H9 (cell line): ENCODE measurements at regions not wholly inside any gene's neighbourhood (a gene's known extent, or its start where the extent isn't known, plus 50 kb on each side); places are given as distances from the start of the nearest gene placed in this dataset.

Source experiments
- DNase-seq: peaks from one replicate; pipeline ENCODE4 v3.0.0-alpha.2; 2017
- H2AFZ ChIP-seq: one replicate; pipeline ENCODE4 v1.6.1; 2013; ENCODE audit warnings: mild to moderate bottlenecking, low read length, control low read depth, moderate library complexity
- H2AK5ac ChIP-seq: 2 replicates; pipeline ENCODE4 v1.6.1; 2013; ENCODE audit warnings: low read length, control low read depth, mixed read lengths; ENCODE audit not compliant: insufficient read length
- H2BK120ac ChIP-seq: one replicate; pipeline ENCODE4 v1.6.1; 2013; ENCODE audit warnings: low read depth, mild to moderate bottlenecking, low read length, control low read depth, inconsistent platforms; ENCODE audit not compliant: poor library complexity, severe bottlenecking
- H2BK12ac ChIP-seq: 2 replicates; pipeline ENCODE4 v1.6.1; 2013; ENCODE audit warnings: low read length, control low read depth, mixed read lengths, low read depth; ENCODE audit not compliant: insufficient read length
- H2BK15ac ChIP-seq: 2 replicates; pipeline ENCODE4 v1.6.1; 2013; ENCODE audit warnings: low read depth, low read length, control low read depth
- H2BK20ac ChIP-seq: one replicate; pipeline ENCODE4 v1.6.1; 2013; ENCODE audit warnings: low read depth, mild to moderate bottlenecking, low read length, control low read depth, inconsistent platforms; ENCODE audit not compliant: poor library complexity, severe bottlenecking
- H2BK5ac ChIP-seq: 2 replicates; pipeline ENCODE4 v1.6.1; 2013; ENCODE audit warnings: low read length, control low read depth, mixed read lengths; ENCODE audit not compliant: insufficient read length
- H3K14ac ChIP-seq: 2 replicates; pipeline ENCODE4 v1.6.1; 2013; ENCODE audit warnings: low read length, control low read depth; ENCODE audit not compliant: insufficient read depth
- H3K18ac ChIP-seq: 2 replicates; pipeline ENCODE4 v1.6.1; 2013; ENCODE audit warnings: low read depth, mild to moderate bottlenecking, mixed read lengths, low read length, control low read depth; ENCODE audit not compliant: insufficient read length
- H3K23ac ChIP-seq: 2 replicates; pipeline ENCODE4 v1.6.1; 2013; ENCODE audit warnings: low read length, control low read depth, mixed read lengths, low read depth; ENCODE audit not compliant: insufficient read length
- H3K23me2 ChIP-seq: 2 replicates; pipeline ENCODE4 v1.6.1; 2013; ENCODE audit warnings: low read depth, mild to moderate bottlenecking, mixed read lengths, low read length, control low read depth; ENCODE audit not compliant: insufficient read length, poor library complexity, severe bottlenecking
- H3K27ac ChIP-seq: 2 replicates; pipeline ENCODE4 v1.5.1; 2013; ENCODE audit warnings: low read length, control low read depth, mixed read lengths, low read depth; ENCODE audit not compliant: insufficient read length
- H3K27me3 ChIP-seq: 2 replicates; pipeline ENCODE4 v1.6.1; 2013; ENCODE audit warnings: low read length, control low read depth, inconsistent platforms; ENCODE audit not compliant: insufficient read depth
- H3K4ac ChIP-seq: 2 replicates; pipeline ENCODE4 v1.6.1; 2013; ENCODE audit warnings: low read depth, mild to moderate bottlenecking, control low read depth, inconsistent platforms, low read length, moderate library complexity
- H3K4me1 ChIP-seq: 2 replicates; pipeline ENCODE4 v1.6.1; 2013; ENCODE audit warnings: low read length, control low read depth, inconsistent platforms; ENCODE audit not compliant: insufficient read depth
- H3K4me2 ChIP-seq: 2 replicates; pipeline ENCODE4 v1.6.1; 2013; ENCODE audit warnings: low read length, control low read depth, mixed read lengths; ENCODE audit not compliant: insufficient read length, insufficient read depth
- H3K56ac ChIP-seq: 2 replicates; pipeline ENCODE4 v1.6.1; 2013; ENCODE audit warnings: low read depth, mild to moderate bottlenecking, mixed read lengths, low read length, control low read depth; ENCODE audit not compliant: insufficient read length
- H3K79me1 ChIP-seq: 2 replicates; pipeline ENCODE4 v1.6.1; 2013; ENCODE audit warnings: low read depth, mild to moderate bottlenecking, moderate library complexity, low read length, control low read depth, inconsistent platforms; ENCODE audit not compliant: insufficient read depth, poor library complexity, severe bottlenecking
- H3K79me2 ChIP-seq: 2 replicates; pipeline ENCODE4 v1.6.1; 2013; ENCODE audit warnings: low read length, control low read depth, inconsistent platforms; ENCODE audit not compliant: insufficient read depth
- H3K9ac ChIP-seq: 2 replicates; pipeline ENCODE4 v1.6.1; 2013; ENCODE audit warnings: low read length, control low read depth, mixed read lengths; ENCODE audit not compliant: insufficient read length; ENCODE audit errors: extremely low read depth
- H3K9me3 ChIP-seq: one replicate; pipeline ENCODE4 v1.6.1; 2013; ENCODE audit warnings: low read depth, low read length, inconsistent platforms; ENCODE audit not compliant: control insufficient read depth
- H3T11ph ChIP-seq: one replicate; pipeline ENCODE4 v1.6.1; 2013; ENCODE audit warnings: mild to moderate bottlenecking, low read length, control low read depth, inconsistent platforms
- H4K20me1 ChIP-seq: one replicate; pipeline ENCODE4 v1.6.1; 2013; ENCODE audit not compliant: control insufficient read depth, insufficient read length, insufficient read depth
- H4K5ac ChIP-seq: 2 replicates; pipeline ENCODE4 v1.6.1; 2013; ENCODE audit warnings: low read depth, mild to moderate bottlenecking, mixed read lengths, low read length, control low read depth; ENCODE audit not compliant: insufficient read length
- H4K8ac ChIP-seq: replicated peaks from 2 replicates; pipeline ENCODE4 v1.6.1; 2013; ENCODE audit warnings: low read length, control low read depth, mixed read lengths, low read depth; ENCODE audit not compliant: insufficient read length
- H4K91ac ChIP-seq: 2 replicates; pipeline ENCODE4 v1.6.1; 2013; ENCODE audit warnings: low read depth, mild to moderate bottlenecking, moderate library complexity, mixed read lengths, low read length, control low read depth; ENCODE audit not compliant: insufficient read length
- H3K27ac Mint-ChIP-seq, 3 experiments: 2 replicates in 2 of 3; 3 replicates in 1 of 3; pipeline ENCODE4 v1.8.0; 2020 to 2021; ENCODE audit warnings: mixed read lengths in 3 of 3, mild to moderate bottlenecking in 1 of 3, moderate library complexity in 1 of 3
- H3K27me3 Mint-ChIP-seq: 2 replicates; pipeline ENCODE4 v1.8.0; 2021; ENCODE audit warnings: low read depth, mild to moderate bottlenecking, moderate library complexity, mixed read lengths
- H3K36me3 Mint-ChIP-seq, 3 experiments: 2 replicates in 2 of 3; 3 replicates in 1 of 3; pipeline ENCODE4 v1.8.0; 2020 to 2021; ENCODE audit warnings: low read depth in 3 of 3, mixed read lengths in 3 of 3; ENCODE audit not compliant: insufficient read depth in 1 of 3
- H3K4me1 Mint-ChIP-seq, 2 experiments: 2 replicates each; pipeline ENCODE4 v1.8.0; 2020; ENCODE audit warnings: mixed read lengths in 2 of 2
- H3K4me3 Mint-ChIP-seq, 2 experiments: 2 replicates in 1 of 2; 3 replicates in 1 of 2; pipeline ENCODE4 v1.8.0; 2020 to 2021; ENCODE audit warnings: mild to moderate bottlenecking in 2 of 2, mixed read lengths in 2 of 2, moderate library complexity in 1 of 2
- H3K9me3 Mint-ChIP-seq, 2 experiments: 2 replicates in 1 of 2; 3 replicates in 1 of 2; pipeline ENCODE4 v1.8.0; 2020; ENCODE audit warnings: mild to moderate bottlenecking in 2 of 2, mixed read lengths in 2 of 2, moderate library complexity in 1 of 2
- WGBS: extraction: QIAGEN DNeasy Blood & Tissue Kit; methylation state at CpG from one replicate; pipeline ENCODE4 v1.1.7; 2013; ENCODE audit warnings: missing lambda C conversion rate, low lambda C conversion rate, mixed read lengths; ENCODE audit not compliant: insufficient read length; ENCODE audit errors: extremely low coverage; 5-methylcytosine and 5-hydroxymethylcytosine counted together
- TF ChIP-seq, protein P1 (sequence below): fragments of 200-600 bp; sonication (generic); conservative IDR thresholded peaks from 3 replicates; pipeline ENCODE4 v1.8.0; 2021; ENCODE audit warnings: antibody characterized with exemption, mild to moderate bottlenecking

DNA sequence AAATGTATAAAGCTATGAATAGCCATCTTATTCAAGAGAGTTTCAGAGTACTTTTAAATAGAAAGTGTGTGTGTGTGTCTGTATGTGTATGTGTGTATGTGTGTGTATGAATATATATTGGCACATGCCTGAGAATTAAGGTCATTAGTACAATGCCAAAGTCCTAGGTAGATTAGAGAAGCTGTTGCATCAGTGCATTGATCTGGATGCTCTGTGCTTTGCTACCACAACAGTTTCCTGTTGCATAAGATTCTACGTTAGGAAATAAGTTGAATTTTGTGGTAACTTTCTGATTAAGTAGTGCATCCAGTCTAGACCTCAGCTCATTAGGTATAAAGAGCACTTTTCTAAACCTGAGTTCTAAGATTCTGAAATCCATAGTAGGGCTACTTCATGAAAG is 1102.8 kb upstream of the KLHL29 start:
- Histone ChIP-seq H3K79me2 (no peaks in the 10 kb centered on the region), H4K91ac (no peak overlapping the region), H3K23me2 (no peaks in the 10 kb centered on the region), H2BK20ac (no peak overlapping the region), H2BK15ac (no peak overlapping the region), H2AFZ (no peak overlapping the region), H3K23ac (no peak overlapping the region), H3K9ac (no peak overlapping the region), H2AK5ac (no peak overlapping the region), H3K27ac (no peak overlapping the region), H3K4me1 (no peaks in the 10 kb centered on the region), H3K4ac (no peak overlapping the region), H3K27me3 (no peaks in the 10 kb centered on the region), H3T11ph (no peak overlapping the region), H4K8ac (no peak overlapping the region), H4K5ac (no peak overlapping the region), H3K79me1 (no peaks in the 10 kb centered on the region), H2BK120ac (no peak overlapping the region), H4K20me1 (no peaks in the 10 kb centered on the region), H3K18ac (no peak overlapping the region), H3K9me3 (no peaks in the 10 kb centered on the region), H3K4me2 (no peak overlapping the region), H2BK12ac (no peak overlapping the region), H3K56ac (no peak overlapping the region), H3K14ac (no peak overlapping the region), H2BK5ac (no peak overlapping the region)
- Mint-ChIP-seq H3K36me3 (no peaks in the 10 kb centered on the region), H3K4me3 (no peak overlapping the region), H3K27me3 (no peaks in the 10 kb centered on the region), H3K27ac (no peak overlapping the region), H3K4me1 (no peaks in the 10 kb centered on the region), H3K9me3 (no peaks in the 10 kb centered on the region)
- DNase-seq = no peak
- TF ChIP-seq, protein P1, sequence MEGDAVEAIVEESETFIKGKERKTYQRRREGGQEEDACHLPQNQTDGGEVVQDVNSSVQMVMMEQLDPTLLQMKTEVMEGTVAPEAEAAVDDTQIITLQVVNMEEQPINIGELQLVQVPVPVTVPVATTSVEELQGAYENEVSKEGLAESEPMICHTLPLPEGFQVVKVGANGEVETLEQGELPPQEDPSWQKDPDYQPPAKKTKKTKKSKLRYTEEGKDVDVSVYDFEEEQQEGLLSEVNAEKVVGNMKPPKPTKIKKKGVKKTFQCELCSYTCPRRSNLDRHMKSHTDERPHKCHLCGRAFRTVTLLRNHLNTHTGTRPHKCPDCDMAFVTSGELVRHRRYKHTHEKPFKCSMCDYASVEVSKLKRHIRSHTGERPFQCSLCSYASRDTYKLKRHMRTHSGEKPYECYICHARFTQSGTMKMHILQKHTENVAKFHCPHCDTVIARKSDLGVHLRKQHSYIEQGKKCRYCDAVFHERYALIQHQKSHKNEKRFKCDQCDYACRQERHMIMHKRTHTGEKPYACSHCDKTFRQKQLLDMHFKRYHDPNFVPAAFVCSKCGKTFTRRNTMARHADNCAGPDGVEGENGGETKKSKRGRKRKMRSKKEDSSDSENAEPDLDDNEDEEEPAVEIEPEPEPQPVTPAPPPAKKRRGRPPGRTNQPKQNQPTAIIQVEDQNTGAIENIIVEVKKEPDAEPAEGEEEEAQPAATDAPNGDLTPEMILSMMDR = no peak
- no CpG with 5 or more reads among the region's 1 CpG for WGBS
